Ovary (tissue), 3 donors: ENCODE measurements at regions not wholly inside any gene's neighbourhood (a gene's known extent, or its start where the extent isn't known, plus 50 kb on each side); places are given as distances from the start of the nearest gene placed in this dataset.

ENCODE experiments used
- CTCF ChIP-seq, 3 donors: fragments of 450-650 bp in 2 of 3; fragments of 200-600 bp in 1 of 3; IDR thresholded peaks; one replicate each; pipeline versions ENCODE4 v1.5.1 to v1.8.0; 2016 to 2022; ENCODE audit warnings: antibody characterized with exemption in 3 of 3, mild to moderate bottlenecking in 1 of 3
- EP300 ChIP-seq: sonication (generic); formaldehyde crosslinking; IDR thresholded peaks from one replicate; pipeline ENCODE4 v1.6.1; 2017; ENCODE audit warnings: antibody characterized with exemption
- donor health status: DM: no; HTN: no; CAD: no.

DNA sequence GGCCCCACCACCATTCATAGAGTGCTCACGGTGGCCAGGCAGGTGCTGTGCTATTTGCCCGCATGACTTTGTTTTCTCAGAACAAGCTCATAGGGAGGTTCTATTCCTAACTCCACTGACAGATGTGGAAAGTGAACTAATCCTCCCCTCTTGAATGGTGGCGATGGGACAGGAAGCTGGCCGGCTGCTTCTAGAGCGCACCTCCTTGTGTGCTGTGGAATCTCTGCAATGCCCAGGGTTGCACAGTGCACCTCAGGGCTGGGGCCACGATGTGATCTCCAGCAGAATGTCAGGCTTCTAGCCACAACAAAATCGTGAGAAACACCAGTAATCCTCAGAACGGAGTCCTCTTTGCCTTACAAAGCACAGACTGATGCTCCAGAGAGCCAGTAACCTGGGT, 53.8 kb upstream of the SLC22A23 start:
- TF ChIP-seq CTCF (IDR thresholded peaks at IDR 0.05) (no peak), EP300 (no peak)
